ENCODE measurements at regions not wholly inside any gene's neighbourhood (a gene's known extent, or its start where the extent isn't known, plus 50 kb on each side); places are given as distances from the start of the nearest gene placed in this dataset.

GRCh38 chr20:19003366-19004336 lies 190.1 kb downstream of the SCP2D1 start:
- no peak for DNase-seq

GRCh38 chr20:19004975-19005374 lies 191.4 kb downstream of the SCP2D1 start:
- DNase-seq = no peak

GRCh38 chr20:19008497-19008896 lies 194.9 kb downstream of the SCP2D1 start:
- no peak for DNase-seq

GRCh38 chr20:19009081-19009688 lies 195.6 kb downstream of the SCP2D1 start:
- no peak for DNase-seq

- no peak for DNase-seq
Observed at GRCh38 chr20:19012676-19013075, 199.1 kb downstream of the SCP2D1 start.

- no peak for DNase-seq
Observed at GRCh38 chr20:19013907-19014306, 198.5 kb upstream of the SLC24A3 start.

GRCh38 chr20:19015351-19016139 lies 196.9 kb upstream of the SLC24A3 start:
- no peak for DNase-seq

- DNase-seq = no peak
Observed at GRCh38 chr20:19016140-19016497, 196.3 kb upstream of the SLC24A3 start.

GRCh38 chr20:19017104-19017690 lies 195.2 kb upstream of the SLC24A3 start:
- DNase-seq = no peak

- no peak for DNase-seq
Observed at GRCh38 chr20:19018881-19019280, 193.6 kb upstream of the SLC24A3 start.

GRCh38 chr20:19019734-19020364 lies 192.6 kb upstream of the SLC24A3 start:
- no peak for DNase-seq

GRCh38 chr20:19021406-19022117 lies 190.9 kb upstream of the SLC24A3 start:
- DNase-seq = no peak

GRCh38 chr20:19022118-19022575 lies 190.3 kb upstream of the SLC24A3 start:
- DNase-seq = no peak

GRCh38 chr20:19022791-19023448 lies 189.5 kb upstream of the SLC24A3 start:
- DNase-seq = no peak

- no peak for DNase-seq
Observed at GRCh38 chr20:19024296-19025035, 188.0 kb upstream of the SLC24A3 start.

- no peak for DNase-seq
Observed at GRCh38 chr20:19025430-19026120, 186.9 kb upstream of the SLC24A3 start.

- DNase-seq = no peak
Observed at GRCh38 chr20:19026121-19026878, 186.1 kb upstream of the SLC24A3 start.

- no peak for DNase-seq
Observed at GRCh38 chr20:19026901-19027644, 185.4 kb upstream of the SLC24A3 start.

All from activated CD4-positive, alpha-beta T cell treated with anti-CD3 and anti-CD28 coated beads, Interleukin-2, Interleukin-6, amounts not matched to agents 100 ng/mL and 50 ng/mL, durations not matched to agents 16 hours and 8 hours (primary cell).